ENCODE measurements at regions not wholly inside any gene's neighbourhood (a gene's known extent, or its start where the extent isn't known, plus 50 kb on each side); places are given as distances from the start of the nearest gene placed in this dataset.

DNA sequence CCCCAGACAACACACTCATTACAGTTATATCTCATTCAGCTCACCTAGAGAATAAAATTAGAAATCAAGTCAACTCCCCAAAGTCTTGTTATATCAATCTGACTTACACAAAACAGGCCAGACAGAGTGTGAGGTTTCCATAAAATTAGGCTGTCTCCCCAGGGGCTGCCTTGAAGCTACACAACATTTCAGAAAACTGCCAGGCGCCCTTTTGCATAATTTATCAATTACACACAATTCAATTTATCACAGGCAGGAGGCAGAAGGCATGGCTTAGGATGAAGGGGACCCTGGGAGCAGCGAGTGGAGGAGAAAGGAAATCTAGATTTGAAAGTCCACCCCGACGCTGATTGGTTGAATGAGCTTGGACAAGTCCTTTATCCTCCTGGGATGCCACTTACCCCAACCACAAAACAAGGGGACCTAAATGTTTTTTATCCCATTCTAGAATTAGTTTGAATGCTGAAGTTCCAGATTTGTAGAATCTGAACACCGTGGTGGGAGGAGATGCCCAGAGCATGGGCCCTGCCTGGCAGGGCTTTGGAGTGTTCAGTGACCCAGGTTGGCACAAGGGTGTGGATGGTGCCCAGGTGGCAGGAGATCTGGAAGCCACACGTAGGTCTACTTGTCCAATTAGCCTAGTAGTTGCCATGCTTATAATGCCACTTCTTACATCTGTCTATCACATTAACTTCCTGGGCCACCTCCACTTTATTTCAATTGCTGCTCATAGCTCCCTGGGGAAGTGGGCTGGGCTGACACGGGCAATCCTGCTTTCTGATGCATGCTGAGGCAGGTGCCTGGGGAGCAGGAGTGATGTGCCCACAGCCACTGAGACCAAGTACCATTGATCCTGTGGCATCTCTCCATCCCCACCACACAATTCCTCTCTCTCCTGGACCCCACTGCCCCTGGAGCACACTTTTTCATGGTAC is 119.8 kb upstream of the TLE3 start:
- intact Hi-C loops (cut with micrococcal nuclease) = no loop called here

DNA sequence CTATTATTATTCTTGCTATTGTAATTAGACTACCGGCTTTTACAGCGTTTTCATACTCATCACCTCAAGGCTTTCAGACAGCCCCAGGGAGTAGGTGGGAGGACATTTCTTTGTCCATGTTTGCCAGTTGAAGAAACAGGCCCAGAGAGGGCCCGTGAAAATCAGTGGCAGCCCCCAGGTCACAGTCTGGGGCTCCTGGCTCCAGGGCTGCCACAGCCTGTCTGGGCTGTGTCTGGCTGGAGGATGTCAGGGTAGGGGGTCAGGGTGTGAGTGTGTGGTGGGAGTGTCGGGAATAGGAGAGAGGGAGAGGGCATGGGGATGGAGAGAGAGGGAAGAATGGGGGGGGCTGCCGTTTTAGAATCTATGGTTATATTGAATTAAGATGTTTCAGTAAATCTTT is 118.2 kb upstream of the TLE3 start:
- intact Hi-C loops (cut with micrococcal nuclease) = no loop called here

DNA sequence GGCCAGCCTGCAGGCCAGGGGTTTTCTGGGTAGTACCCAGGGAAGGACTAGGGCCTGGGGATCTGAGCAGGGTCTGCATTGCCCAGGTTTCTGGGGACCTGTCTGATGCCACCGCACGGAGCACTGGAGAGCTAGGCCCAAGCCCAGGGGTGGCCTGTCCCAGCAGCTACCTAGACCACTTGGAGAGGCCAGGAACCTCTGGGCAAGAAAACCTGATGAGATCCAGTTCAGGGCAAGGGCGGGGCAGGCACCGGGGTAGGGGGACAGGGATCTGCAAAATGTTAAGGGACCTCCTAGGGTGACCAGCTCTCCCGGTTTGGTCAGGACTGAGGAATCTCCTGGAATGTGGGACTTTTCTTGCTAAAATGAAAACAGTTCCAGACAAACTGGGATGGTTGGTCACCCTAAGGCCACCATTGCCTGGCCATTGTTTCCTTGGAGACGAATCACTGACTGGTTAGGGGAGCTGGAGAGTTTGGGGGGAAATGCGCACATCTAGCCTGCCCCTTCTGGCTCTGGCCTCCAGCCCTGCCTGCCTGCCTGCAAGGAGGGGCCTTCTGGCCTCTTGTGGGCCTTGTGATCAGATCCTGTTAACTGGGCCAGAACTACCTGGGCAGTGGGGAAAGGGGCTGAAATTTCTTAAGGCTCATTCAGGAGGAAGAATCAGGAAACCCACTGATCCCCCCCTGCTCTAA is 117.4 kb upstream of the TLE3 start:
- intact Hi-C loops (cut with micrococcal nuclease) = no loop called here

DNA sequence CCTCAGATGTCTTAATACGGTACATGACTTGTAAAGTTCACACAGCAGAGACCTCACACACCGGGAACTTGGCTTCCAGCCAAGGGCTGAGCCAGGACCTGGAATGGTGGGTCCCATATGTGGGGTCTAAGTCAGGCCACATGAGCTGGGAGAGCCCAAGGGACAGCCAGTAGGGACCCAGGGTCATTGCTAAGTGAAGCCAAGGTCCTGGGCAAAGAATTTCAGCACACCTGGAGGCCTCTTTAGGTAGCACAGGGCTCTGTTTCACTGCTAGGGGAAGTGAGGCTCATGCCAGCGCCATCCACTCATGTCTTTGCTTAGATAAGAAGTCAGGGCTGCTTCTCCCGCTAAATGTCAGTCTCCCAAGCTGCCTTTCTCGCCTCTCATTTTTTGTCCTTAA is 116.6 kb upstream of the TLE3 start:
- intact Hi-C loops (cut with micrococcal nuclease) = no loop called here

DNA sequence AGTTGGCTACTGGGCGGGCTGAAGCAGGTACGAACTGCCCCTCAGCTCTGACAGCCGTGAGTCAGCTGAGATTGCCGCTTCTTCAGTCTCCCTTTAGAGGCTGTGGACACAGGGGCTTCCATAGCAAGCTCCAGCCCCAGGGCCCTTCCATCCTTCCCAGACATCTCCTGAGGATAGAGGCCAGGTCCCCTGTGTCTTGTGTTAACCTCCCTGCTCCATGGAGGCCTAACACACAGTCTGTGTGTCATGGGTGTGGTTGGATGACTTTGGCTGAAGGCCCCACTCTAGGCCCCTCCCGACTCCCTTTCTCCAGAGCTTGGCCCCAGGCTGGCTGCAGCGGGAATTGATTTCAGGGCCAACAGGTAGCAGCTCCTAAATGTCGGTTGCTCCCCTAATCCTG is 116.1 kb upstream of the TLE3 start:
- intact Hi-C loops (cut with micrococcal nuclease) = no loop called here

DNA sequence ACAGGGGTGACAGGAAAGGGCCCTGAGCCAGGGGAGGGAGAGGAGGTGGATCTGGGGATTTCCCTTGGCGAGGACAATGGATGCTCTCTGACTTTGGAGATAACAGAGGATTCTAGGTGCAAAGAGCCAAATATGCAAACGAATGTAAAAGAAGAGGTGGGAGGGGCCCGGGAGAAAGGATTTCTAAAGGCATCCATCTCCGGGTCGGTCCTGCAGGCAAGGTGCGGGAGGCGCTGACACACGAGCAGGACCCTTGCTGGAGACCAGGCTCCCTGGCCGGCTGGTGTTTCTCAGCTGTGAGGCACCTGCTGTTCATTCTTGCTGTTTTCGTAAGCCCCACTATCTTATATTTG is 115.2 kb upstream of the TLE3 start:
- intact Hi-C loops (cut with micrococcal nuclease) = no loop called here

DNA sequence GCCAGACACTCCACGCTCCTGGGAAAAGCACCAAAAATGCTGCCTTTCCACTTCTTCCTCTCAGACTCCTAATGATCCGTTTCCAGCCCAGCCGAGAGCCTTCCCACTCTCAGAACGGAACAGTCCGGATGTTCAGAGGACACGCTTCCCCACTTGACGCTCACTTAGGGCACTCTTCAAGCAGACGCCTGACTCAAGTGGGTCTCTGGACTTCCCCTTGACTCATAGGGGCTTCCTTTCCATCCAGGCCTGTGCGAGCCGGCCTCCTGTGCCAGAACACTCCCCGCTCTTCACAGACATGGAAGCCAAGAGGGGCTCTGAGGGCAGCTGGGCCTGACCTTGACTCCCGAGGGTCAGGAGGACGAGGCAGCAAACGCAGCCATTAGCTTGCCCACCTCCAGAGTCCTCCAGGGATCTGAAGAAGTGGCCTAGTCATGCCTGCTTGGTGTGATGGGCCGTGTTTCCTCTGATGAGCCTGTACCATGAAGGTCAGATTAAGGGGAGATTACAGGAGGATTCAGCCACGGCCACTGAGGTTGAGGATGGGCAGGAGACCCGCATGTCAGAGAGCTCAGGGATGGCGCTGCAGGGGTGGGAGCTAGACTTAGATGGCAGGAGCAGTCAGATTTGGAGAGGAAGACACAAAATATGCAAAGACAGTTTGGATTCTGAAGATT is 114.7 kb upstream of the TLE3 start:
- intact Hi-C loops (cut with micrococcal nuclease) = no loop called here

DNA sequence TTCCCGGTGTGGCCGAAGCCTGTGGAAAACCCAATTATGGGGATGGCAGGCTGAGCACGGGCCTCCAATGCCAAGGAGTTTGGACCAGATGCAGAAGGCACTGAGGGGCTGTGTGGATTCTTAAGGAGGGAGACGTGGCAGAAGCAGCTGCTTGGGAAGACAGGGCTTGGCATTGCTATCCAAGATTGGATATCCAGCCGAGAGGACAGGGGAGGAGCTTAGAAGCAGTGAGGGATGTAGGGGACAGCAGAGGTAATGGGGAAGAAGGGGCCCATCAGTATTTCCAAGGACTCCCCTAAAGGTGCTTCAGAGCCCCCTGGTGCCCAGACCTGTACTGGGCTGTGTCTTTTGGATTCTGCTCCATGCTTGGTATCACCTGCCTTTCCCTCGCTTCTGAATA is 112.8 kb upstream of the TLE3 start:
- intact Hi-C loops (cut with micrococcal nuclease) = no loop called here

DNA sequence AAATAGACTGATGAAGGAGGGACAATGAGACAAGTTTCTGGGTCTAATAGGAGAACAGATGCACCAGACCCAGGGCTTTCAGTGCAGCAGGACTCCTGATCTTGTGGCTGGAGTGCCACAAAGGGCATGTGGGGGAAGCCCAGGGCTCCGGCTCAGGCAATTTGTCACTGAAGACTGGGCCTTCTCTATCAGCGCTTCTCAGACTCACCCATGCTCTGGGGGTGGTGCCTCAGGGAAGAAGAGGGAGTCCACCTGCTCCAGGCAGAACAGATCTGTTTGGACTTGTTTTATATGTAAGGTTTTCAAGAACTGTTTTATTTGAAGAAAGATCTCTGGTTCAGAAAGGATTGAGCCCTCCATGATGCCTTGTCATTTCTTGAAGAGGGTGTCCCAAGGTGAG is 112.4 kb upstream of the TLE3 start:
- intact Hi-C loops (cut with micrococcal nuclease) = no loop called here

DNA sequence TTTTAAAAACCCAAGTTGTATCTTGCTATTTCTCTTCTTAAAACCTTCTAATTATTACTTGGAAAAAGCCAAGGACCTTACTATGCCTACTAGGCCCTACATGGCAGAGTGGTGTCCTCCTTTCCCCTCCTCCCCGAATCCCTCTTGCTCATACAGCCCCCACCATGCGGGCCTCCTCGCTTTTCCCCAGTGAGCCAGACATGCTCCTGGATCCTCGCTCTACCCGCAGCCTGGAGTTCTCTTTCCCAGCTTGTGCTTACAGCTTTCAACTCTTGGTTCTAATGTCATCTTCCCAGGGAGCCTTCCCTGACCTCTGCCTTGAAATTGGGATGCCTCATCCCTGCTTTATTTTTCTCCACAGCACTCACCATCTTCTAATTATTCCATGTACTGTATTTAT is 111.8 kb upstream of the TLE3 start:
- intact Hi-C loops (cut with micrococcal nuclease) = no loop called here

DNA sequence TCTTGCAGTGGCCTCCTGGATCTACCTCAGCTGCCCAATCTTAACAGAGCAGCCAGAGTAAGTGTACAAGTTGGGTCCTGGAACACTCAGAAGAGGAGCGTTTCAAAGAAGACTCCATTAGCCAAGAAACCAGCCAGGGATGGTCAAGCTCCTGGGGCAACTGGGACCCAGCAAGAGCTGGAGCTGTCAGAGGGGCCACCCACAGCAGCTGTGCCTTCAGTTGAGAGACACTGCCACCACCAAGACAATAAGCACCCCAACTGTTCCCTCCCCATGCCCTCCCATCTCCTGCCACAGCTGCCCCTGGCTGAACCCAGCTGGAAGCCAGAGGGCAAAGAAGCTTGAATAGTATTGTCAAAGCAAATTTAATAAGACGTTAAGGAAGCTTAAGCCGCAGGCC is 110.6 kb upstream of the TLE3 start:
- intact Hi-C loops (cut with micrococcal nuclease) = no loop called here

DNA sequence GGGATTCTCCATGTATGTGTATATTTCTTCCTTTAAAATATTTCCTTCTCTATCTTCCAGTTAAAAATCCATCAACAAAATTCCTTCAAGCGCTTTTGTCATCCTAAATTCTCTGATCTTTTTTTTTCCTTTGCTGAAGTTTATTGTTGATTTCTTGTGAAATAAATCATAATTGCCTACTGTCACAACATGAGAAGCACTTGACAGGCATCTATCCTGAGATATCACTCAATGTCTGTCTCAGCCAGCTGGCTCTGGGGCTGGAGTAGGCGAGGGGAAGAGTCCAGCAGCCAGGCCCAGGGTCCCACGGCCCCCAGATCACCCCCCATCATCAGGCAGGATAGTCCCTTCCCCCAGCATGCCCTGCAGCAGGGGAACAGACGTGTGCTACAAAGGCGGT is 109.0 kb upstream of the TLE3 start:
- intact Hi-C loops (cut with micrococcal nuclease) = no loop called here

DNA sequence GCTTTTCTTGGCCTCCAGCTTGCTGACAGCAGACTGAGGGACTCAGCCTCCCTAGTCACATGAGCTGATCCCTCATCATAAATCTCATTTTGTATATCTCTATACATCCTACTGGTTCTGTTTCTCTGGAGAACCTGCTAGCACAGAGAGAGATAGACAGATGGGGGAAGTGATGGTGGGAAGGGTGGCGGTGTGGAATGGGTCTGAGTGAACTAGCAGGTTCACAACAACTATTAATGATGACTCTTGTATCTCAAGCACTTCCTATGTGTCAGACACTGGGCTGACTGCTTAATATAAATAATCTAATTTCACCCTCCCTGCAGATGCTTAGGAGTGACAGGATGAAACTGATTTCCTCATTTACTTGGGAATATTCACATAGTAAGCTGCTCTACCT is 106.9 kb upstream of the TLE3 start:
- intact Hi-C loops (cut with micrococcal nuclease) = no loop called here

DNA sequence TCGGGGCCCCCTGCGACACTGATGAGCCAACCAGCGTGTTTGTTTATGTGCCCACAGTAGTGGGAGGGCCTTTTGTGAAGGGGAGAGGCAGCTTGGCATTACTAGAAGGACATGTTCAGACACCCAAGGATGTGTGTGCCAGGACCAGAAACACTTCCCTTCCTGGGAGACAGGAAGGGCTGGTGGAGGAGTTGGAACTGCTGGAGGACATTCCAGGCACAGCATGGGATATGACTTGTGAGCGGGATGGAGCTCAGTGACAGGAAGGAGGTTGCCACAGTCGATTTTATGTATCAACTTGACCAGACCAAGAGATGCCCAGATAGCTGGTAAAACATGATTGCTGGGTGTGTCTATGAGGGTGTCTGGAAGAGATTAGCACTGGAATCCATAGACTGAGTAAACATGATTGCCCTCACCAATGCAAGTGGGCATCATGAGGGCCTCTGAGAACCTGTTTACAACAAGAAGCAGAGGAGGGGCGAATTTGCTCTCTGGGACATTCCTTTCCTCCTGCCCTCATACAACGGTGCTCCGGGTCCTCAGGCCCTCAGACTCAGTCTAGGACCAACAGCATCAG is 106.4 kb upstream of the TLE3 start:
- intact Hi-C loops (cut with micrococcal nuclease) = no loop called here

DNA sequence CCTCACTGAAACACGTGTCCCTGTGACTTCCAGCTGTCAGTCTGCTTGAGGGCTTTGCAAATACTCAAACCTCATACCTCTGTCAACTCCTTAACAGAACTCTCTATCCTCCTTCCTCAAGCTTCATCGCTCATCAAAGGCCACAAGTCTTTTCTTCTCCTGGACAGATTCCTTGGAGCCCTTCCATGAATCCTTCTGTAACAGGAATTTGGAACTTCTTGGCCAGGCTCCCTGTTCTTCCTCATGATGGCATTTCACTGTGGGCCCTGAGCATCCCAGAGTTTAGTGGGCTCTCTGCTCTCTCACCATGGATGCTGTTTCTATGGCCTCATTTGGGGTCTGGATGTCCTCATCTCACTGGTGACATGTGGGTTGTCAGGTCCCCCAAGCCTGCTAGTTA is 105.0 kb upstream of the TLE3 start:
- intact Hi-C loops (cut with micrococcal nuclease) = no loop called here

DNA sequence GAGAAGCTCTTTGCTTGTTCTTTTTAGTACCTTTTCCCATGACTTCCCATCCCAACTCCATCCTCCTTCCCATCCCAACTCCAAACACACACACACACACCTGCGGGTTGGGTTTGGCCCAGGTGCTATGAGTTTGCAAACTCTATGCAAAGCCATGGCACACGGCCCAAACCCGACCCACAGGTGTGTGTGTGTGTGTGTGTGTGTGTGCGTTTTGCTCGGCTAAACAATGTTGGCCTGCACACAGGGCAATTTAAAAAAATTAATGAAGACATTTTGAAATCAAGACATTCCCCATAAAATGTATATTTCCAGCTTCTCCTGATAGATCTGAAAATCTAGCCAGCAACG is 103.7 kb upstream of the TLE3 start:
- intact Hi-C loops (cut with micrococcal nuclease) = no loop called here

DNA sequence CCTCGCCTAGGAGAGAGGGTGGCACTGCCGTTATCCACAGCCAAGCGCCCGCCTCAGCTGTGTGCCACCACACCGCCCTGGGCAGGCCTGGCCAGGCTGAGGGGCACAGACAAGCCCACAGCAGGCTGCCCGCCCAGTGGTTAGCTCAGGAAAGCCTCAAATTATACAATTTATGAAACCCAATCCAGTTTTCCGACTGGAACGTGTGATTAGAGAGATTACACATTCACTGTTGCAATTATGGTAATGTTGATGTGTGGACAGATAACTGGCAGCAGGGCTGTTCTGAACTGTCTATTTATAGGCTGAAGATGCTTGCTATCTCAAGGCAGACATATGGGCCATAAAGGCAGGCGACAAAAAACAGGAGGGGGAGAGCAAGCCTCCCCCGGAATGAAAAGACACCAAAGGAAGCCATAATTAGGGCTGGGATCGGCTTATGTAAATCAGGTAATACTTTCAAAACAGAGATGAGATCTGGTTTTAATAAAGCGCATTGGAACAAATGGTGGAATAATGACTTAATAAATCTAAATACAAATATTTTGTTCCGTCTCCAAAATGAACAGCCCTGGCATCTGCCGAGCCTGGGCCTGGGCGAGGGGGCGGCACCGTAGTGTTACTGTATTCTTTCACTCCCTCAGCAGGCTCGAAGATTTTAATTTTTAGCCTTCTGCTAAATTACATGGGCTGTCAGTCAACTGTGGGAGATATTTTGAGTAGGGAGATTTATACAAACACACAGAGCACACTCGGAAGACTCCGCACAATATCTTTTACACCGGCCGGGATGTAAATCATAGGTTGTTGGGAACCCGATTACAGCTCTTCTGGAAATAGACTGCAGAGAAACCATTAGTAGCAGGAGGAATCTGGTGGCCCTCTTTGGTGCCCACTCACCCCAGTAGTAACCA is 103.1 kb upstream of the TLE3 start:
- intact Hi-C loops (cut with micrococcal nuclease) = no loop called here

DNA sequence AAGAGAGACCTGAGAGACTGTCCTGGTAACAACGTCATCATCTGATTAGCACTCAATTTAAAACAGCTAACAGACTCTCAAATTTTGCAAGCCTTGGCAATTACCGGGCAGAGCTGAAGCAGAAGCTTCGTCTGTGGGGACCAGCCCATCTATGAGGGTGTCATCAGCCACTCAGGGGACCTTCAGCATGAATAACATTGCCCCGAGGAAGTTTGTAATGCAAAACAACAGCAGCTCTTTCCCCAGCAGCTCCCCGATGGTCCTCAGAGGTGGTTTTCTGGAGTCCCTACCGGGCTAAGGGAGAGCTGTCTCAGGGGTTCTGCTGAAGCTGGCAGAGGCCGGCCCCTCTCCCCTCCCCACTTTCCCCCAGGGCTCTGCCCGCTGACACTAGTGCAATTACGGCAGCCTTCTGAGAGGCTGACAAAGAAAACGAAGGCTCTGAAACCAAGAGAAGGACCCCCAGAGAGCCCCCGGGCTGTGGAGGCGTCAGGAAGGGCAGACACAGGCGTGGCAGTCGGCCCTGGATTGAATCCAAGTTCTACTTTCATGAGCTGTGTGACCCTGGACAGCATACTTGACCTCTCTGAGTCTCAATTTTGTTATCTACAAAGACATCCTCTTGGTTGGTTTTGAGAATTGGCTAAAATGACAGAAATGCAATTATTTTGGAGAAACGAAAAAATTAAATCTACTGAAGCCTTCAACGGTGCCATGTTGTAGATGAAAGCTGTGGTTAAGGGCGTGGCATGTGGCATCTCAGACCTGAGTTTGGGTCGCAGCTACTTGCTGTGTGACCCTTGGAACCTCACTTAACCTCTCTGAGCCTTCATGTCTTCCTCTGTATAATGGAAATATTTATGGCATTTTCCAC is 102.1 kb upstream of the TLE3 start:
- intact Hi-C loops (cut with micrococcal nuclease) = no loop called here

DNA sequence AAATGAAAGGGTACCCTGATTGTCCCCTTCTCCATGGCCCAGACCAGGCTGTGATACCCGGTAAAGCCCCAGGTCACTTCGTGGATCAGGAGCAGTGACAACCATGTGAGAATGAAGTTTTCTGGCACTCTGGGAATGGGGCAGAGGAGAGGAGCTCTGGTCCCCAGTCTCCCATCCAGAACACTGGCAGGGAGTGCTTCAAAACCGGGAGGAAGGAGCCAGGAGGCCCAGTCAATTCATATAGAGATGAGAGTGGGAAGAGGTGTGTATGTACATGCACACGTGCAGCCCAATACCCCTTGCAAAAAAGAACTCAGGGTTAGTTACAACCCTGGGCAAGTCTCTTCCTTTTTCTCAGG is 101.4 kb upstream of the TLE3 start:
- intact Hi-C loops (cut with micrococcal nuclease) = no loop called here

DNA sequence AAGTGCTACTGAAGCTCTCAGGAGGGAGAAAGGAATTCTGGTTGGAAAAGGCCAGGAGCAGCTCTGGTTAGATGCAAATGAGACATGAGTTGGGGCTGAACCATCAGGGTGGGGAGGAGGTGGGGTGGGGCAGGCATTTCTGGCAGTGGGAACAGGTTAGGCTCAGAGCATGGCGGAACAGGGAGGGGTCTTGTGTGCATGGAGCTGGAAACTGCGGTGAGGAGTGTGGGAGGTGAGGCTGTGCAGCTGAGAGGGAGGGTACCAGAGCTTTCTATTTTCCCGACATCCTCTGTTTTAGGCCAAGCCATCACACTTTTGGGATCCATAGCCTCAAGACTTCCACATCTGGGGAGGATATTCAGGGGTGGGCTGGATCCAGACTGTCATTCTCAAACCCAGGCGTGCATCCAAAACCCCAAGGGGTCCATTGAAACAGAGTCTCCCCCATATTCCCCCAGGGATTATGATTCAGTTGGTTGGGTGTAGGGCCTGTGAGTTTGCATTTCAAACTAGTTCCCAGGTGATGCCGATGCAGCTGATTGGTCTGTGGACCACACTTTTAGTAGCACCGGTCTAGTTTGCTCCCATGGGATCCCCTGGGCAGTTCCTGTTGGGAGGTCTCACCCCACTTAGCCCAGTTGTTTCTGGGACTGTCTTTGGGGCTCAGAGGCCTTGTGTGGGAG is 100.9 kb upstream of the TLE3 start:
- intact Hi-C loops (cut with micrococcal nuclease) = no loop called here

Data from T-helper 2 cell treated with Interferon-gamma antibody and Interleukin-4, amounts not matched to agents 100 ng/mL and 5 ng/mL, for 36 hours (primary cell).